ENCODE measurements at regions not wholly inside any gene's neighbourhood (a gene's known extent, or its start where the extent isn't known, plus 50 kb on each side); places are given as distances from the start of the nearest gene placed in this dataset.

DNA sequence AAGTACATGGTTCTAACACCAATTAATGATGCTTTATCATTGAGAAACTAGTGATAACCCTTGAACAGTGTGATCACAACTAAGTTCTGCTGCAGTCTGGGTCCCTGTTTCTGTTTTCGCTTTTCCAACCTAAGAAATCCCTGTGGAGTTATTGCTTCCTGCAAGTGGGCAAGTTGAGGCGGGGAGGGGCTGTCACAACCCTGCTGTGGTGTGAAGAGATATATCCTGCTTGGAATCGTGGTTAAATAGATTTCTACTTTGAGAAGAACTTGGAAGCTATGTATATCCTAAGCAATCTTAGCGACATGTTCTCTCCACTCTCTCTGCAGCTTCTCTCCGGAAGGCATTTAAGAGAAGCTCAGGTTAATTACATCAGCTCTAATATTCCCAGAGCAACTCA lies 1223.6 kb downstream of the EPHA7 start:
- in situ Hi-C loops (cut with MboI; ENCODE audit: low pct_unique_long_range_greater_than_20kb, low sequenced_read_pairs, unreplicated experiment): no loop called here
- DNase-seq (ENCODE audit: low spot score): no peak
- TF ChIP-seq, protein P1, sequence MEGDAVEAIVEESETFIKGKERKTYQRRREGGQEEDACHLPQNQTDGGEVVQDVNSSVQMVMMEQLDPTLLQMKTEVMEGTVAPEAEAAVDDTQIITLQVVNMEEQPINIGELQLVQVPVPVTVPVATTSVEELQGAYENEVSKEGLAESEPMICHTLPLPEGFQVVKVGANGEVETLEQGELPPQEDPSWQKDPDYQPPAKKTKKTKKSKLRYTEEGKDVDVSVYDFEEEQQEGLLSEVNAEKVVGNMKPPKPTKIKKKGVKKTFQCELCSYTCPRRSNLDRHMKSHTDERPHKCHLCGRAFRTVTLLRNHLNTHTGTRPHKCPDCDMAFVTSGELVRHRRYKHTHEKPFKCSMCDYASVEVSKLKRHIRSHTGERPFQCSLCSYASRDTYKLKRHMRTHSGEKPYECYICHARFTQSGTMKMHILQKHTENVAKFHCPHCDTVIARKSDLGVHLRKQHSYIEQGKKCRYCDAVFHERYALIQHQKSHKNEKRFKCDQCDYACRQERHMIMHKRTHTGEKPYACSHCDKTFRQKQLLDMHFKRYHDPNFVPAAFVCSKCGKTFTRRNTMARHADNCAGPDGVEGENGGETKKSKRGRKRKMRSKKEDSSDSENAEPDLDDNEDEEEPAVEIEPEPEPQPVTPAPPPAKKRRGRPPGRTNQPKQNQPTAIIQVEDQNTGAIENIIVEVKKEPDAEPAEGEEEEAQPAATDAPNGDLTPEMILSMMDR (IDR thresholded peaks at IDR 0.05; ENCODE audit: extremely low read depth, insufficient read depth, missing control alignments): no peak

DNA sequence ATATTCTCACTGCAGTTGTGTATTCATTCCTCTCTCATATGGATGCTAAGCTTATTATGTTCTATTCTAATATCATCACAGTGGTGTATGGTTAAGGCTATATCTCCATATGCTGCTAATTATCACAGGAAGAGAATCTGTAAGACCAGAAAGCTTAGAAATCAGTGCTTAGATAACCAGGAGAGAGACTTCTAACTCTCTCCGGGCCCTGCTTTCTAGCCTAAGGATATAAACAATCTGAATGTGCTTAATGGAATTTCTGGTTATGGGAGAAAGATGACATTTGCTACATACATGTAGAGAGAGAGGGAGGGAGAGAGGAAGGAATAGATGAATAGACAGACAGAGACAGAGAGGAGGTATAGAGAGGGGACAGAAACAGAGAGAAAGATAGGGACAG lies 1231.3 kb downstream of the EPHA7 start:
- in situ Hi-C loops (cut with MboI; ENCODE audit: low pct_unique_long_range_greater_than_20kb, low sequenced_read_pairs, unreplicated experiment): no loop called here
- no peak for DNase-seq (ENCODE audit: low spot score)
- TF ChIP-seq, protein P1 (IDR thresholded peaks at IDR 0.05; ENCODE audit: extremely low read depth, insufficient read depth, missing control alignments): no peak

DNA sequence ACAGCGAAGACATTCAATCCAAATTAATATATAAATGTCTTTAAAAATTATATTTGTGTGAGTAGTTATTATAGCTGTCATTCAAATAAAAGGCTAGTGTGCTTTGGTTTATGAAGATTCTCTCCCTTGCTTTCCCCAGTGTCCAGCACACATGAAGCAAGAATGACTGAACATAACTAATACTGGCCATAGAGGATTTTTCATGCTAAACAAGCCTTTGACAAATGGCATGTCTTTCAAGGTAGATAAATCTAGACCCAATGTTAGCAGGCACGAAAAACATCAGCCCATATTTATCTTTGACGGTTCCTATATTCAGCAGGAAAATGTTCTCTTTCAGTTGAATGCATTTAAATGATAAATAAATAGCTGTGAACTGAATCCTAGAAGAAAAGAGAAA lies 1234.4 kb downstream of the EPHA7 start:
- in situ Hi-C loops (cut with MboI; ENCODE audit: low pct_unique_long_range_greater_than_20kb, low sequenced_read_pairs, unreplicated experiment): no loop called here
- no peak for DNase-seq (ENCODE audit: low spot score)
- TF ChIP-seq, protein P1 (IDR thresholded peaks at IDR 0.05; ENCODE audit: extremely low read depth, insufficient read depth, missing control alignments): no peak

DNA sequence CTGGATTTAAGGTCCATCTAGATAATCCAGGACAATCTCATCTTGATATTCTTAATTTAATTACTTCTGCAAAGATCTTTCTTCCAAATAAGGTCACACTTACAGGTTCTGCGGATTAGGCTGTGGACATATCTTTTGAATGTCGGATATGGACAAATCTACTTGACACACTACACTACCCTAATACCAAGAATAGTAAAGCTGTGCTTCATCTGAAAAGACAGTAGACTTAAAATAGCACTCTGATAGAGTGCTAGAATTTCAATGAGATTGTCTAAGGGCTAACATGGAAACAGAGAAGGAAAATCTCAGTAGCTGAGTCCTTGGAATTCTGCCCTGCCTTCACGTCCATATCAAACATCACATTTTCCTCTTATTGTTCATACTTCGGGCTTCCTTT lies 1238.0 kb downstream of the EPHA7 start:
- TF ChIP-seq, protein P1 (IDR thresholded peaks at IDR 0.05; ENCODE audit: extremely low read depth, insufficient read depth, missing control alignments): no peak
- in situ Hi-C loops (cut with MboI; ENCODE audit: low pct_unique_long_range_greater_than_20kb, low sequenced_read_pairs, unreplicated experiment): no loop called here
- DNase-seq (ENCODE audit: low spot score): no peak

DNA sequence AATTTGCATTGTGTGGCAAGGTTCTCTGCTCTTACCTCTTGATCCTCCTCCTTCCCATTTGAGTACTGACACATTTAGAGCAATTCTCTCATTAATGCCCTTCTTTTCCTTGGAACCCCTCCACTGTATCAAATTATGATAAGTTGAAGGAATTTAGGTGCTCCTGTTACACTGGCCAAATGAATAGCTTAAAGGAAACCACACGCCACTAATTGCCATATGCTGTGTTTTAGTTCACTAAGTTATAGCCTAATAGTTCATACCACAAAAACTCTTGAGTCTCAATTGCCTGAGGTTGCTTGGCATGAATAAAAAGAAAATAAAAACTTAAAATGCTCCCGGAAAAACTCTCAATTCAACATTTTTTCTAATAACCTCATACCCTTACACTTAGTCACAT lies 1239.3 kb downstream of the EPHA7 start:
- TF ChIP-seq, protein P1 (IDR thresholded peaks at IDR 0.05; ENCODE audit: extremely low read depth, insufficient read depth, missing control alignments): no peak
- in situ Hi-C loops (cut with MboI; ENCODE audit: low pct_unique_long_range_greater_than_20kb, low sequenced_read_pairs, unreplicated experiment): no loop called here

DNA sequence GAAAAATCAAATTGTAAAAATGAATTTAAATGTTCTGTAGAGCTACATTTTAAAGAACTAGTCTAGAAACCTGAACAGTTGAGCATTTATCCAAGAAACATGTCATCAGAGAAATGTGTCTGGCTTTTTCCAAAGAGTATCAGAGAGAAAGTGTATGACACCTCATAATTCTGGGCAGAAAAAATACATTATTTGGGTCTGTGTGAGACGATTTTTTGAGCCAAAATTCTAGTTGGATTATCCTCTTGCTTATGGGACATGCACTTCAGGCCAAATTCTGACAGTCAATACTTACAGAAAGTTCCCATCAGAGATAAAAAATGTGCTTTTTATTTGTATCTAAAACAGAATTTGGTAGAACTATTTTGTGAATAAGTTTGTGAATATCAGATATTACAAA lies 1242.7 kb downstream of the EPHA7 start:
- in situ Hi-C loops (cut with MboI; ENCODE audit: low pct_unique_long_range_greater_than_20kb, low sequenced_read_pairs, unreplicated experiment): no loop called here
- TF ChIP-seq, protein P1 (IDR thresholded peaks at IDR 0.05; ENCODE audit: extremely low read depth, insufficient read depth, missing control alignments): no peak
- no peak for DNase-seq (ENCODE audit: low spot score)

More for the DNA sequence above, 1239.3 kb downstream of the EPHA7 start:
- no peak for DNase-seq (ENCODE audit: low spot score)

All from GM13977 (cell line).